H9 (cell line): ENCODE measurements at regions not wholly inside any gene's neighbourhood (a gene's known extent, or its start where the extent isn't known, plus 50 kb on each side); places are given as distances from the start of the nearest gene placed in this dataset.
A peak's percentile ranks its signal among the peaks of the same experiment; 100 is the strongest.

Experiments
- DNase-seq: peaks from one replicate; pipeline ENCODE4 v3.0.0-alpha.2; 2017
- H2AFZ ChIP-seq: one replicate; pipeline ENCODE4 v1.6.1; 2013; ENCODE audit warnings: mild to moderate bottlenecking, low read length, control low read depth, moderate library complexity
- H2AK5ac ChIP-seq: 2 replicates; pipeline ENCODE4 v1.6.1; 2013; ENCODE audit warnings: low read length, control low read depth, mixed read lengths; ENCODE audit not compliant: insufficient read length
- H2BK120ac ChIP-seq: one replicate; pipeline ENCODE4 v1.6.1; 2013; ENCODE audit warnings: low read depth, mild to moderate bottlenecking, low read length, control low read depth, inconsistent platforms; ENCODE audit not compliant: poor library complexity, severe bottlenecking
- H2BK12ac ChIP-seq: 2 replicates; pipeline ENCODE4 v1.6.1; 2013; ENCODE audit warnings: low read length, control low read depth, mixed read lengths, low read depth; ENCODE audit not compliant: insufficient read length
- H2BK15ac ChIP-seq: 2 replicates; pipeline ENCODE4 v1.6.1; 2013; ENCODE audit warnings: low read depth, low read length, control low read depth
- H2BK20ac ChIP-seq: one replicate; pipeline ENCODE4 v1.6.1; 2013; ENCODE audit warnings: low read depth, mild to moderate bottlenecking, low read length, control low read depth, inconsistent platforms; ENCODE audit not compliant: poor library complexity, severe bottlenecking
- H2BK5ac ChIP-seq: 2 replicates; pipeline ENCODE4 v1.6.1; 2013; ENCODE audit warnings: low read length, control low read depth, mixed read lengths; ENCODE audit not compliant: insufficient read length
- H3K14ac ChIP-seq: 2 replicates; pipeline ENCODE4 v1.6.1; 2013; ENCODE audit warnings: low read length, control low read depth; ENCODE audit not compliant: insufficient read depth
- H3K18ac ChIP-seq: 2 replicates; pipeline ENCODE4 v1.6.1; 2013; ENCODE audit warnings: low read depth, mild to moderate bottlenecking, mixed read lengths, low read length, control low read depth; ENCODE audit not compliant: insufficient read length
- H3K23ac ChIP-seq: 2 replicates; pipeline ENCODE4 v1.6.1; 2013; ENCODE audit warnings: low read length, control low read depth, mixed read lengths, low read depth; ENCODE audit not compliant: insufficient read length
- H3K23me2 ChIP-seq: 2 replicates; pipeline ENCODE4 v1.6.1; 2013; ENCODE audit warnings: low read depth, mild to moderate bottlenecking, mixed read lengths, low read length, control low read depth; ENCODE audit not compliant: insufficient read length, poor library complexity, severe bottlenecking
- H3K27ac ChIP-seq: 2 replicates; pipeline ENCODE4 v1.5.1; 2013; ENCODE audit warnings: low read length, control low read depth, mixed read lengths, low read depth; ENCODE audit not compliant: insufficient read length
- H3K27me3 ChIP-seq: 2 replicates; pipeline ENCODE4 v1.6.1; 2013; ENCODE audit warnings: low read length, control low read depth, inconsistent platforms; ENCODE audit not compliant: insufficient read depth
- H3K4ac ChIP-seq: 2 replicates; pipeline ENCODE4 v1.6.1; 2013; ENCODE audit warnings: low read depth, mild to moderate bottlenecking, control low read depth, inconsistent platforms, low read length, moderate library complexity
- H3K4me1 ChIP-seq: 2 replicates; pipeline ENCODE4 v1.6.1; 2013; ENCODE audit warnings: low read length, control low read depth, inconsistent platforms; ENCODE audit not compliant: insufficient read depth
- H3K4me2 ChIP-seq: 2 replicates; pipeline ENCODE4 v1.6.1; 2013; ENCODE audit warnings: low read length, control low read depth, mixed read lengths; ENCODE audit not compliant: insufficient read length, insufficient read depth
- H3K56ac ChIP-seq: 2 replicates; pipeline ENCODE4 v1.6.1; 2013; ENCODE audit warnings: low read depth, mild to moderate bottlenecking, mixed read lengths, low read length, control low read depth; ENCODE audit not compliant: insufficient read length
- H3K79me1 ChIP-seq: 2 replicates; pipeline ENCODE4 v1.6.1; 2013; ENCODE audit warnings: low read depth, mild to moderate bottlenecking, moderate library complexity, low read length, control low read depth, inconsistent platforms; ENCODE audit not compliant: insufficient read depth, poor library complexity, severe bottlenecking
- H3K79me2 ChIP-seq: 2 replicates; pipeline ENCODE4 v1.6.1; 2013; ENCODE audit warnings: low read length, control low read depth, inconsistent platforms; ENCODE audit not compliant: insufficient read depth
- H3K9ac ChIP-seq: 2 replicates; pipeline ENCODE4 v1.6.1; 2013; ENCODE audit warnings: low read length, control low read depth, mixed read lengths; ENCODE audit not compliant: insufficient read length; ENCODE audit errors: extremely low read depth
- H3K9me3 ChIP-seq: one replicate; pipeline ENCODE4 v1.6.1; 2013; ENCODE audit warnings: low read depth, low read length, inconsistent platforms; ENCODE audit not compliant: control insufficient read depth
- H3T11ph ChIP-seq: one replicate; pipeline ENCODE4 v1.6.1; 2013; ENCODE audit warnings: mild to moderate bottlenecking, low read length, control low read depth, inconsistent platforms
- H4K20me1 ChIP-seq: one replicate; pipeline ENCODE4 v1.6.1; 2013; ENCODE audit not compliant: control insufficient read depth, insufficient read length, insufficient read depth
- H4K5ac ChIP-seq: 2 replicates; pipeline ENCODE4 v1.6.1; 2013; ENCODE audit warnings: low read depth, mild to moderate bottlenecking, mixed read lengths, low read length, control low read depth; ENCODE audit not compliant: insufficient read length
- H4K8ac ChIP-seq: replicated peaks from 2 replicates; pipeline ENCODE4 v1.6.1; 2013; ENCODE audit warnings: low read length, control low read depth, mixed read lengths, low read depth; ENCODE audit not compliant: insufficient read length
- H4K91ac ChIP-seq: 2 replicates; pipeline ENCODE4 v1.6.1; 2013; ENCODE audit warnings: low read depth, mild to moderate bottlenecking, moderate library complexity, mixed read lengths, low read length, control low read depth; ENCODE audit not compliant: insufficient read length
- H3K27ac Mint-ChIP-seq, 3 experiments: 2 replicates in 2 of 3; 3 replicates in 1 of 3; pipeline ENCODE4 v1.8.0; 2020 to 2021; ENCODE audit warnings: mixed read lengths in 3 of 3, mild to moderate bottlenecking in 1 of 3, moderate library complexity in 1 of 3
- H3K27me3 Mint-ChIP-seq: 2 replicates; pipeline ENCODE4 v1.8.0; 2021; ENCODE audit warnings: low read depth, mild to moderate bottlenecking, moderate library complexity, mixed read lengths
- H3K36me3 Mint-ChIP-seq, 3 experiments: 2 replicates in 2 of 3; 3 replicates in 1 of 3; pipeline ENCODE4 v1.8.0; 2020 to 2021; ENCODE audit warnings: low read depth in 3 of 3, mixed read lengths in 3 of 3; ENCODE audit not compliant: insufficient read depth in 1 of 3
- H3K4me1 Mint-ChIP-seq, 2 experiments: 2 replicates each; pipeline ENCODE4 v1.8.0; 2020; ENCODE audit warnings: mixed read lengths in 2 of 2
- H3K4me3 Mint-ChIP-seq, 2 experiments: 2 replicates in 1 of 2; 3 replicates in 1 of 2; pipeline ENCODE4 v1.8.0; 2020 to 2021; ENCODE audit warnings: mild to moderate bottlenecking in 2 of 2, mixed read lengths in 2 of 2, moderate library complexity in 1 of 2
- H3K9me3 Mint-ChIP-seq, 2 experiments: 2 replicates in 1 of 2; 3 replicates in 1 of 2; pipeline ENCODE4 v1.8.0; 2020; ENCODE audit warnings: mild to moderate bottlenecking in 2 of 2, mixed read lengths in 2 of 2, moderate library complexity in 1 of 2
- CTCF ChIP-seq: fragments of 200-600 bp; sonication (generic); conservative IDR thresholded peaks from 3 replicates; pipeline ENCODE4 v1.8.0; 2021; ENCODE audit warnings: antibody characterized with exemption, mild to moderate bottlenecking
- WGBS: extraction: QIAGEN DNeasy Blood & Tissue Kit; methylation state at CpG from one replicate; pipeline ENCODE4 v1.1.7; 2013; ENCODE audit warnings: missing lambda C conversion rate, low lambda C conversion rate, mixed read lengths; ENCODE audit not compliant: insufficient read length; ENCODE audit errors: extremely low coverage; 5-methylcytosine and 5-hydroxymethylcytosine counted together

GRCh38 chr4:170389411-170389810, 299.7 kb upstream of the AADAT start:
- Histone ChIP-seq H3K23ac (no peak overlapping the region), H3K18ac (no peak overlapping the region), H4K5ac (no peak overlapping the region), H4K8ac (no peak overlapping the region), H3K4me2 (no peak overlapping the region), H3K56ac (no peak overlapping the region), H3K79me2 (no peaks in the 10 kb centered on the region), H3K79me1 (no peaks in the 10 kb centered on the region), H3K27me3 (no peaks in the 10 kb centered on the region), H4K20me1 (no peaks in the 10 kb centered on the region), H3K4me1 (no peaks in the 10 kb centered on the region), H2BK20ac (no peak overlapping the region), H2BK15ac (no peak overlapping the region), H3K23me2 (no peaks in the 10 kb centered on the region), H3K14ac (no peak overlapping the region), H2AK5ac (no peak overlapping the region), H3K4ac (no peak overlapping the region), H2AFZ (no peak overlapping the region), H3T11ph (no peak overlapping the region), H2BK5ac (no peak overlapping the region), H3K27ac (no peak overlapping the region), H4K91ac (no peak overlapping the region), H3K9ac (no peak overlapping the region), H3K9me3 (no peaks in the 10 kb centered on the region), H2BK12ac (no peak overlapping the region), H2BK120ac (no peak overlapping the region)
- Mint-ChIP-seq H3K4me1 (no peaks in the 10 kb centered on the region), H3K36me3 (no peaks in the 10 kb centered on the region), H3K4me3 (no peak overlapping the region), H3K27ac (peak overlapping the region in 1 of 3 experiments; percentile 14; a peak in 1 of 7 replicates), H3K9me3 (no peaks in the 10 kb centered on the region), H3K27me3 (no peaks in the 10 kb centered on the region; the same call in 1 of the 2 replicates)
- TF ChIP-seq CTCF: no peak
- DNase-seq: no peak
- no CpG with 5 or more reads among the region's 5 CpGs for WGBS
